ENCODE measurements at regions not wholly inside any gene's neighbourhood (a gene's known extent, or its start where the extent isn't known, plus 50 kb on each side); places are given as distances from the start of the nearest gene placed in this dataset.
"Not testable (repeated sequence)": the region's sequence is repeated elsewhere in the genome, so short reads cannot be mapped to it uniquely, and the experiment has no call there.

GRCh38 chr6:164967102-164967501 is 342.3 kb downstream of the C6orf118 start:
- no peak overlapping the region for H3K27ac ChIP-seq (ENCODE audit: low read length)
- no peaks in the 10 kb centered on the region for H3K4me1 ChIP-seq (ENCODE audit: control insufficient read depth, insufficient read depth, low read length)
- no peaks in the 10 kb centered on the region for H3K36me3 ChIP-seq (ENCODE audit: control insufficient read depth in 2 of 2, insufficient read depth in 2 of 2, low read length in 2 of 2)
- no peak overlapping the region for H3K4me3 ChIP-seq (ENCODE audit: low read length in 2 of 2)
- no peaks in the 10 kb centered on the region for H3K27me3 ChIP-seq (ENCODE audit: control insufficient read depth in 1 of 2, insufficient read depth in 2 of 2, low read length in 2 of 2)
- peaks cover 0 to under 1% of the 10 kb centered on the region in 2 donors for H3K9me3 ChIP-seq (ENCODE audit: control insufficient read depth in 2 of 2, low read length in 2 of 2)
- H3K9ac ChIP-seq (ENCODE audit: low read length in 2 of 2): no peak overlapping the region

GRCh38 chr6:164962805-164963204 is 346.6 kb downstream of the C6orf118 start:
- Histone ChIP-seq H3K9me3 (ENCODE audit: control insufficient read depth in 2 of 2, low read length in 2 of 2) (peaks cover 0 to 5% of the 10 kb centered on the region in 2 donors), H3K27me3 (ENCODE audit: control insufficient read depth in 1 of 2, insufficient read depth in 2 of 2, low read length in 2 of 2) (no peaks in the 10 kb centered on the region), H3K36me3 (ENCODE audit: control insufficient read depth in 2 of 2, insufficient read depth in 2 of 2, low read length in 2 of 2) (no peaks in the 10 kb centered on the region), H3K4me3 (ENCODE audit: low read length in 2 of 2) (no peak overlapping the region), H3K4me1 (ENCODE audit: control insufficient read depth, insufficient read depth, low read length) (no peaks in the 10 kb centered on the region), H3K9ac (ENCODE audit: low read length in 2 of 2) (no peak overlapping the region), H3K27ac (ENCODE audit: low read length) (no peak overlapping the region)

- Histone ChIP-seq H3K27me3 (ENCODE audit: control insufficient read depth in 1 of 2, insufficient read depth in 2 of 2, low read length in 2 of 2) (no peaks in the 10 kb centered on the region), H3K4me3 (ENCODE audit: low read length in 2 of 2) (no peak overlapping the region), H3K4me1 (ENCODE audit: control insufficient read depth, insufficient read depth, low read length) (no peaks in the 10 kb centered on the region), H3K27ac (ENCODE audit: low read length) (no peak overlapping the region), H3K9me3 (ENCODE audit: control insufficient read depth in 2 of 2, low read length in 2 of 2) (no peaks in the 10 kb centered on the region), H3K9ac (ENCODE audit: low read length in 2 of 2) (no peak overlapping the region), H3K36me3 (ENCODE audit: control insufficient read depth in 2 of 2, insufficient read depth in 2 of 2, low read length in 2 of 2) (no peaks in the 10 kb centered on the region)
Observed at GRCh38 chr6:164947164-164947563, 362.2 kb downstream of the C6orf118 start.

- Histone ChIP-seq H3K27ac (ENCODE audit: low read length) (no peak overlapping the region), H3K4me3 (ENCODE audit: low read length in 2 of 2) (no peak overlapping the region), H3K4me1 (ENCODE audit: control insufficient read depth, insufficient read depth, low read length) (no peaks in the 10 kb centered on the region), H3K9me3 (ENCODE audit: control insufficient read depth in 2 of 2, low read length in 2 of 2) (peaks cover 0 to 5% of the 10 kb centered on the region in 2 donors), H3K36me3 (ENCODE audit: control insufficient read depth in 2 of 2, insufficient read depth in 2 of 2, low read length in 2 of 2) (no peaks in the 10 kb centered on the region), H3K27me3 (ENCODE audit: control insufficient read depth in 1 of 2, insufficient read depth in 2 of 2, low read length in 2 of 2) (no peaks in the 10 kb centered on the region), H3K9ac (ENCODE audit: low read length in 2 of 2) (no peak overlapping the region)
Observed at GRCh38 chr6:164942271-164942670, 367.1 kb downstream of the C6orf118 start.

DNA sequence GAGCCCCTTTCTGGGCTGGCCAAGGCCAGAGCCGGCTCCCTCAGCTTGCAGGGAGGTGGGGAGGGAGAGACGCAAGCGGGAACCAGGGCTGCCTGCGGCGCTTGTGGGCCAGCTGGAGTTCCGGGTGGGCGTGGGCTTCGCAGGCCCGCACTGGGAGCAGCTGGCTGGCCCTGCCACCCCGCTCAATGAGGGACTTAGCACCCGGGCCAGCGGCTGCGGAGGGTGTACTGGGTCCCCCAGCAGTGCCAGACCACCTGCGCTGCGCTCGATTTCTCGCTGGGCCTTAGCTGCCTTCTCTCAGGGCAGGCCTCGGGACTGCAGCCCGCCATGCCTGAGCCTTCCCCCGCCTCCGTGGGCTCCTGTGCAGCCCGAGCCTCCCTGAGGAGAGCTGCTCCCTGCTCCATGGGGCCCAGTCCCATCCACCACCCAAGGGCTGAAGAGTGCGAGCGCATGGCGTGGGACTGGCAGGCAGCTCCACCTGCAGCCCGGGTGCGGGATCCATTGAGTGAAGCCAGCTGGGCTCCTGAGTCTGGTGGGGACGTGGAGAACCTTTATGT is 376.1 kb downstream of the C6orf118 start:
- not testable (repeated sequence) for H3K9me3 ChIP-seq (ENCODE audit: control insufficient read depth in 2 of 2, low read length in 2 of 2); H3K9ac ChIP-seq (ENCODE audit: low read length in 2 of 2); H3K36me3 ChIP-seq (ENCODE audit: control insufficient read depth in 2 of 2, insufficient read depth in 2 of 2, low read length in 2 of 2); H3K27me3 ChIP-seq (ENCODE audit: control insufficient read depth in 1 of 2, insufficient read depth in 2 of 2, low read length in 2 of 2); H3K4me3 ChIP-seq (ENCODE audit: low read length in 2 of 2); H3K27ac ChIP-seq (ENCODE audit: low read length); H3K4me1 ChIP-seq (ENCODE audit: control insufficient read depth, insufficient read depth, low read length)

- Histone ChIP-seq H3K9me3 (ENCODE audit: control insufficient read depth in 2 of 2, low read length in 2 of 2) (no peaks in the 10 kb centered on the region), H3K9ac (ENCODE audit: low read length in 2 of 2) (no peak overlapping the region), H3K4me3 (ENCODE audit: low read length in 2 of 2) (no peak overlapping the region), H3K36me3 (ENCODE audit: control insufficient read depth in 2 of 2, insufficient read depth in 2 of 2, low read length in 2 of 2) (no peaks in the 10 kb centered on the region), H3K4me1 (ENCODE audit: control insufficient read depth, insufficient read depth, low read length) (peaks cover 2% of the 10 kb centered on the region), H3K27me3 (ENCODE audit: control insufficient read depth in 1 of 2, insufficient read depth in 2 of 2, low read length in 2 of 2) (no peaks in the 10 kb centered on the region), H3K27ac (ENCODE audit: low read length) (no peak overlapping the region)
Observed at GRCh38 chr6:164929408-164929977, 379.9 kb downstream of the C6orf118 start.

DNA sequence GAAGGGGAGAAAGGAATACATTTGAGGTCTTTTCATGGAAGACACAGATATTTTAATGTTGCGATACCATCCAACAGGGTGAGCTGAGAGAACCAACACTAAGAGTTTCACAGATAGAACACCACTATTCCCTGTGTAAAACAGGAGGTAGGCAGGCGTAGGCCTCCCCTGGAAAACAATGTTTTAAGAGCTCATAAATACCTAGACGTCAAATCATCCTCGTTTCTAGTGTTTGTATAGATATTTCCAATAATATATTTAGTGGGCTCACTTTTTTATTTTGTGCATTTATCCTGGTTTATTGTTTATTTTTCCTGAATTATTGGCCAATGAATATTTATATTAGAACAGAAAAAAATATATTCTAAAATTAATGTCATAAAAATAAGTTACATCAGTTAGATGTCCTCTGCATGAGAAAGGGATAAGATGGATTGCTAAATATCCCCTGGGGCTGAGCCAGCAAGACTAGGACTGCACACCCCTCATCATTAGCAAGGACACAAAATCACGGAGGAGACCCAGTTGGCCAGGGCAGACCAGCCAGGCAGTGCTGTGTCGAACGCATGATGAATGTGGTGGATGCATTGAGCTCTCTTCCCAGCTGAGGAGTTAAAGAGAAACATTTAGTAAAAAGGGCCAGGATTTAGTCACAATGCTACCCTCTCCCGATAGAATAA is 380.5 kb downstream of the C6orf118 start:
- Histone ChIP-seq H3K9me3 (ENCODE audit: control insufficient read depth in 2 of 2, low read length in 2 of 2) (no peaks in the 10 kb centered on the region), H3K4me3 (ENCODE audit: low read length in 2 of 2) (no peak overlapping the region), H3K27ac (ENCODE audit: low read length) (no peak overlapping the region), H3K9ac (ENCODE audit: low read length in 2 of 2) (no peak overlapping the region), H3K27me3 (ENCODE audit: control insufficient read depth in 1 of 2, insufficient read depth in 2 of 2, low read length in 2 of 2) (no peaks in the 10 kb centered on the region), H3K4me1 (ENCODE audit: control insufficient read depth, insufficient read depth, low read length) (peaks cover 2% of the 10 kb centered on the region), H3K36me3 (ENCODE audit: control insufficient read depth in 2 of 2, insufficient read depth in 2 of 2, low read length in 2 of 2) (no peaks in the 10 kb centered on the region)

GRCh38 chr6:164928057-164928727 is 381.2 kb downstream of the C6orf118 start:
- Histone ChIP-seq H3K9ac (ENCODE audit: low read length in 2 of 2) (no peak overlapping the region), H3K36me3 (ENCODE audit: control insufficient read depth in 2 of 2, insufficient read depth in 2 of 2, low read length in 2 of 2) (no peaks in the 10 kb centered on the region), H3K4me1 (ENCODE audit: control insufficient read depth, insufficient read depth, low read length) (peaks cover 2% of the 10 kb centered on the region), H3K27ac (ENCODE audit: low read length) (no peak overlapping the region), H3K4me3 (ENCODE audit: low read length in 2 of 2) (peak overlapping the region in 1 of 2 donors; percentile 8), H3K9me3 (ENCODE audit: control insufficient read depth in 2 of 2, low read length in 2 of 2) (no peaks in the 10 kb centered on the region), H3K27me3 (ENCODE audit: control insufficient read depth in 1 of 2, insufficient read depth in 2 of 2, low read length in 2 of 2) (no peaks in the 10 kb centered on the region)

DNA sequence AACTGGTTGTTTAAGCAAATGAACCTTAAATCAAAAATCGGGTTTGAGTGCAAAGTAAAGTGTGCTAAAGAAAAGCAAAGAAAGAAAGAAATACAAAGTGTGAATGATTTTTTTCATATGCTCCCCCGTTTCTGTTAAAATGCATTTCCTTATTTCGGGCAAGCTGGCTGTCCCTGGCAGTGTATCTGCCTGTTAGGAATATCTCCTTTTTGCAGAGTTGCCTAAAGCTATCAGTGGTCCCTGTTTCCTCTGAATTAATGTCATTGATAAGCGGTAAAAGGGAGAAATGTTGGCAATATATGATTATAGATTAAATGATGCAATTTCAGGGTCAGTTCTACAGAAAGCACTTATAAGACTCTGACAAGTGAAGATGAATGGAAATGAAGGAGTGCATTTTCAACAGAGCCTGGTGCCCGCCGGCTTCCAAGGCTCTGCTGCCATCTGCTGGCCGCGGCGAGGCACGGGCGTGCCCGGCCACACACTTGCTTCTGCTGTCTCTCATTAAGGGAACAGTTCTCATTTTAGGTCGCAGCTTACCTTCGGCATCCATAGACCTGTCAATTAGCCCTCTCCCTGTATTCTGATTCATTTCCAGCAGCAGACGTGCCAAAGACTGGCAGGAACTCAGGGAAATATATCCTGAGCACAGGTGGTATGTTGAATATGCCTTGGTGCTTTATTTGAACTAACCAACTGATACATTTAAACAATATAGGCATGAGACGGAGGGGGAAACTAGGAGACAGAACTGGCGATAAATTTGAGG is 381.9 kb downstream of the C6orf118 start:
- Histone ChIP-seq H3K4me3 (ENCODE audit: low read length in 2 of 2) (peak overlapping the region in 1 of 2 donors; percentile 0), H3K9me3 (ENCODE audit: control insufficient read depth in 2 of 2, low read length in 2 of 2) (no peaks in the 10 kb centered on the region), H3K27me3 (ENCODE audit: control insufficient read depth in 1 of 2, insufficient read depth in 2 of 2, low read length in 2 of 2) (no peaks in the 10 kb centered on the region), H3K4me1 (ENCODE audit: control insufficient read depth, insufficient read depth, low read length) (peaks cover 2% of the 10 kb centered on the region), H3K36me3 (ENCODE audit: control insufficient read depth in 2 of 2, insufficient read depth in 2 of 2, low read length in 2 of 2) (no peaks in the 10 kb centered on the region), H3K9ac (ENCODE audit: low read length in 2 of 2) (no peak overlapping the region), H3K27ac (ENCODE audit: low read length) (no peak overlapping the region)

DNA sequence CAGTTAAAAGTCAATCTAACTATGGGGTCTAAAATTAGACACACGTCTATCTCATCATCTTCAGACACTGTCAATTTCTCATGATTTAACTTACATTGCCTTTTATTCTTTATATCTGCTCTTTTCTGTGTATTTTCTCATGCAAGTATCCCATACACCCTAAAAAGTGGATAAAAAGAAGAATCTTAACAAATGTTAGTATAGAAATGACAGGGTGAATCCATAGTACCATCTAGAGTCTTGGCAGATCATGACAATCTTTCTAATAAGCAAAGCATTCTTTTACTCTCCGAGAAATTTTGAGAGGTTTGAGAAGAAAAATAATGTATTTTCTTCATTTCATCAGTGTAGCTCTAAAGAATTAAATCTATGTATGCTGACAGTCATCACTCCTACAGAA is 382.7 kb downstream of the C6orf118 start:
- Histone ChIP-seq H3K9ac (ENCODE audit: low read length in 2 of 2) (no peak overlapping the region), H3K4me1 (ENCODE audit: control insufficient read depth, insufficient read depth, low read length) (peaks cover 2% of the 10 kb centered on the region), H3K27me3 (ENCODE audit: control insufficient read depth in 1 of 2, insufficient read depth in 2 of 2, low read length in 2 of 2) (no peaks in the 10 kb centered on the region), H3K9me3 (ENCODE audit: control insufficient read depth in 2 of 2, low read length in 2 of 2) (no peaks in the 10 kb centered on the region), H3K4me3 (ENCODE audit: low read length in 2 of 2) (no peak overlapping the region), H3K27ac (ENCODE audit: low read length) (no peak overlapping the region), H3K36me3 (ENCODE audit: control insufficient read depth in 2 of 2, insufficient read depth in 2 of 2, low read length in 2 of 2) (no peaks in the 10 kb centered on the region)

Data from stomach smooth muscle (tissue), 2 donors.